ENCODE measurements at regions not wholly inside any gene's neighbourhood (a gene's known extent, or its start where the extent isn't known, plus 50 kb on each side); places are given as distances from the start of the nearest gene placed in this dataset.
A peak's percentile ranks its signal among the peaks of the same experiment; 100 is the strongest.

DNA sequence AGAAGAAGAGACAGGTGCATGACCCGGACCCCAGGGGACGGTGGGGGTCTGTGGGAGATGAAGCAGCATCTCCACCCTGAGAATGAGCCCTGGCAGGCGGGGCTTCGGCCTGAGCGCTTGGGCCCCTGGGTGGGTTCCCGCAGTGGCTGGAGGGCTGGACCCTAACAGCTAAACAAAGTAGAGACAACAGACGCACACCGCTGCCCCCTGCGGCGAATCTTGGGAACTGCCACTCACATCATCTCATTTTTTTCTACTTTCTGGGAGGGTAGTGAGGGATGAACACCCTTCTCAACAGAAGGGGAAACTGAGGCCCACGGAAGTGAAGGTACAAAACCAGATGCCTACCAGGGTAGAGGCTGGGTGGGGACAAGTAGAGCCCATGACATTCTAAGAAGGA lies 104.7 kb downstream of the RFLNA start:
- TF ChIP-seq ZFX (IDR thresholded peaks at IDR 0.05; ENCODE audit: borderline replicate concordance) = no peak
- TF ChIP-seq, protein P1, sequence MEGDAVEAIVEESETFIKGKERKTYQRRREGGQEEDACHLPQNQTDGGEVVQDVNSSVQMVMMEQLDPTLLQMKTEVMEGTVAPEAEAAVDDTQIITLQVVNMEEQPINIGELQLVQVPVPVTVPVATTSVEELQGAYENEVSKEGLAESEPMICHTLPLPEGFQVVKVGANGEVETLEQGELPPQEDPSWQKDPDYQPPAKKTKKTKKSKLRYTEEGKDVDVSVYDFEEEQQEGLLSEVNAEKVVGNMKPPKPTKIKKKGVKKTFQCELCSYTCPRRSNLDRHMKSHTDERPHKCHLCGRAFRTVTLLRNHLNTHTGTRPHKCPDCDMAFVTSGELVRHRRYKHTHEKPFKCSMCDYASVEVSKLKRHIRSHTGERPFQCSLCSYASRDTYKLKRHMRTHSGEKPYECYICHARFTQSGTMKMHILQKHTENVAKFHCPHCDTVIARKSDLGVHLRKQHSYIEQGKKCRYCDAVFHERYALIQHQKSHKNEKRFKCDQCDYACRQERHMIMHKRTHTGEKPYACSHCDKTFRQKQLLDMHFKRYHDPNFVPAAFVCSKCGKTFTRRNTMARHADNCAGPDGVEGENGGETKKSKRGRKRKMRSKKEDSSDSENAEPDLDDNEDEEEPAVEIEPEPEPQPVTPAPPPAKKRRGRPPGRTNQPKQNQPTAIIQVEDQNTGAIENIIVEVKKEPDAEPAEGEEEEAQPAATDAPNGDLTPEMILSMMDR (IDR thresholded peaks at IDR 0.05) = peak; percentile 96
- peak overlapping the region; percentile 63; the same call in 1 of the 2 replicates for H3K27ac ChIP-seq

DNA sequence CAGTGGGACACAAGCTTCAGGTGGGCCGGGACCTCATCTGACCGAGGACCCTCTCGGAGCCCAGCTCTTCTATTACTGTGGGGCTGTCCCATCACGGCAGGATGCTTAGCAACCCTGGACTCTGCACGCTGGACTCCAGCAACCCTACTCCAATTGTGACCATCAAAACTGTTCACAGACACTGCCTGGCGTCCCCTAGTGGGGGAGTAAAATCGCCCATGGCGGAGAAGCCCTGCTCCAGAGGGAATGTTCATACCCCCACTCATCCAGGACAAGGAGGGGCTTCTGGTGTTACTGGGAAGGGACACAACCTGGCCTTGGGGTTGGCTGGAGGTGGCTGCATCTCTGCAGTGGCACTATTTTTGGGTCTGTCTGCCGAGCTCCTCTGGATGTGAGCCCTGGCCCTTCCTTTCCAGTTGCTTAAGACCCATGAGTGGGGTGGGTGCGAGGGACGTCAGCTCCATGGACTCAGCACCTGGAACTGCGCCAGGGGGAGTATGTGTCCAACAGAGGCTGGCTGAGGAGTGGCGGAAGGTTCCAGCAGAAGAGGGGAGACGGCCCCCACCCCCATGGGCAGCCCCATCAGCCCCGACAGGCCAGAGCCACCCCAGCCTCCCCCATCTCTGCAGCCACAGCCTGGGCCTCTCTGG lies 103.8 kb downstream of the RFLNA start:
- no peak for TF ChIP-seq ZFX (IDR thresholded peaks at IDR 0.05; ENCODE audit: borderline replicate concordance)
- TF ChIP-seq, protein P1 (IDR thresholded peaks at IDR 0.05) = peak; percentile 13; the same call in 1 of the 2 replicates
- H3K27ac ChIP-seq = peak overlapping the region; percentile 63

DNA sequence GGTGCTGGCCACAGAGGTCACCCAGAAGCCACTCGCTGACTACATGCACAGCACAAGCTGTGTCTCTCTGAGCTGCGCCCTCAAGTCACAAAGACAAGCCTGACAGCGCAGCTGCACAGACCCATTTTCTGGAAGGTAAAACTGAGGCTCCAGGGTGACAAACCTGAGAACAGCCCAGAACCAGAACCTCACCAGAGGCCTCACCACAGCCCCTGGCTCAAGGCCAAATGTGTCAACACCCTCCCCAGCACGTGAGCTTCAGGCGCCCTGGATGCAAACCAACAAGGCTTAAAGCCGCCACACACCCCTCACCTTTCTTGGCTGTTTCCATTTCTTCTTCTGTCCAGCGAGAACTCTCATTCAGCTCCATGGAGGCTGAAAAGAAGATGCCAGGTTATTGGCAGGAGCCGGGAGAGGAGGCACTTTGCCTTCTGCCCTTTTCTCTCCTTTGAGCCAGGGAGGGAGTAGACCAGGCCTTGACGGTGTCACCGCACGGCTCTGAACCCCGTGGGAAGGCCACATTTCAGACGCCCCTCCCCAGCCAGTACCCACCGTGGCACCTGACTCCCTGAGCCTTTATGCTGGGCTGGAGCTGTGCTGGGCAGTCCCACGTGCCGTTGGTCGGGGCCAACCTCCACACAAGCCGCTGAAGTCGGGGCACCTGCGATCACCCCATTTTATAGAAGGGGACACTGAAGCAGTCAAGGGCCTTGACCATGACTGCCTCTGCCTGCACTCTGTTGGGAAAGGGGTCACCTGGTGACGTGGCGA lies 103.1 kb downstream of the RFLNA start:
- H3K27ac ChIP-seq = peak overlapping the region; percentile 63
- TF ChIP-seq ZFX (IDR thresholded peaks at IDR 0.05; ENCODE audit: borderline replicate concordance) = no peak
- TF ChIP-seq, protein P1 (IDR thresholded peaks at IDR 0.05) = no peak

DNA sequence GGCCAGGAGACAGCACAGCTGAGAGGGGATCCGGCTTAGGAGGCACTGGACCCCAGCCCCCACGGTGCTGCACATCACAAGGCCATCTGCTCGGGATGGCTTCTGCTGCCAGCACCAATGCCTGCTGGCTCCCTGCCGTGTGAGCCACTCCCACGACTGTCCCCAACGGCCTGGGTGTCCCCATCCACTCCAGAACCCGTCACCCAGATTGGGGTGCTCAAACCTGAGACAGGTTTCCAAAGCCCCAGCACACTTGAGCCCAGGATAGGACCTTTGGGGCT lies 102.4 kb downstream of the RFLNA start:
- H3K27ac ChIP-seq = peak overlapping the region; percentile 63
- TF ChIP-seq, protein P1 (IDR thresholded peaks at IDR 0.05) = no peak
- no peak for TF ChIP-seq ZFX (IDR thresholded peaks at IDR 0.05; ENCODE audit: borderline replicate concordance)

DNA sequence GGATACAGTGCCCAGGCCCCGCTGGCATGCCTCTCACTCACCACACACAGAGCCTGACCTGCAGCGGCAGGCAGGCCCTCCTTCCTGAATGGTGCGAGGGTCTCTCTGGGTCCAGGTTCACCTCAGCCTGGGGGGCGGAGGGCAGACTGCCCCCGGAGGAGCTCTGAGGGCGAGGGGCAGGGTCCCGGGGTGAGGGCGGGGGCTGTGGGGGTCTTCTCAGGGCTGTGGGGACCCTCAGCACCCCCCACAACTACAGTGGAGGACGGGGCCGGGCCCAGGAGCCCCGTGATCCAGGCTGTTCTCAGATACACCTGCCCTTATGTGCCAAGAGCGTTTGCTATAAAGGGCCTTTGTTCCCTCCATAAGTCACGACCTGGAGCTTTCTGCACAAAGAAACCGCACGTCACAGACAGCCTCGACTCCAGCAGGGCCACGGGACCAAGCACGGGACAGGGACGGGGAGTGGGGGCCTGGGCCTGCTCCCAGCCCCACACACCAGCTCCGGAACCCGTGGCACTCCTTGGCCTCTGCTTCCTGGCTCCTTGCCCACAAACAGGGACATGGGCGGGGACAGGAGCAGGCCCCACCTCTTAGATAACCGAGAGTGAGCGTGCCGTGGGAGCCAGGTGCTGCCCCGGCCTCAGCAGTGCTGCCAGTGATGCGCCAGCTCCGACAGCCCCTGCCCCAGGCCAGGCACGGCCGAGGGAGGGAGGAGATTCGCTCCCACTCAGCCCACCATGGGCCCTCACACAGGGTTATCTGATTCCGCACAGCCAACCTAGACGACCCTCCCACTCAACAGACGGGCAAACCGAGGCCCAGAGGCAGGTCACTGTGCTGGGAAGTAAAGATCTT lies 101.9 kb downstream of the RFLNA start:
- TF ChIP-seq, protein P1 (IDR thresholded peaks at IDR 0.05) = no peak
- TF ChIP-seq ZFX (IDR thresholded peaks at IDR 0.05; ENCODE audit: borderline replicate concordance) = no peak
- peak overlapping the region; percentile 63 for H3K27ac ChIP-seq

DNA sequence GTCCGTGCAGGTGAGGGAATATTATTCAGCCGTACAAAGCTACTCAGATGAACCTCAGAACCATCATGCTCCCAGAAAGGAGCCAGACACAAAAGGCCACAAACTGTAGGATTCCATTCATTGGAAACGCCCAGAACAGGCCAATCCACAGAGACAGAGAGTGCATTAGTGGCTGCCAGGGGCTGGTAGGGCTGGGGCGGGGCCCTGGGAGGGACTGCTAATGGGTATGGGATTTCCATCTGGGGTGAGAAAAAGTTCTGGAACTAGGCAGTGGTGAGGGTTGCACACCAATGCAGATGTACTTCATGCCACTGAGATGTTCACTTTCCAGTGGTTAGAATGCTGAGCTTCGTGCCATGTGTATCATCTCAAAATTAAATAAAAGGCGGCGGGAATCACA lies 101.1 kb downstream of the RFLNA start:
- no peak for TF ChIP-seq ZFX (IDR thresholded peaks at IDR 0.05; ENCODE audit: borderline replicate concordance)
- TF ChIP-seq, protein P1 (IDR thresholded peaks at IDR 0.05) = no peak
- peak overlapping the region; percentile 63 for H3K27ac ChIP-seq
